Activated CD8-positive, alpha-beta T cell treated with anti-CD3 and anti-CD28 coated beads for 36 hours (primary cell): ENCODE measurements at regions not wholly inside any gene's neighbourhood (a gene's known extent, or its start where the extent isn't known, plus 50 kb on each side); places are given as distances from the start of the nearest gene placed in this dataset.
A peak's percentile ranks its signal among the peaks of the same experiment; 100 is the strongest.
"Not testable (repeated sequence)": the region's sequence is repeated elsewhere in the genome, so short reads cannot be mapped to it uniquely, and the experiment has no call there.

ENCODE experiments used
- ATAC-seq: fragments of 200-7000 bp; cut with Tn5 transposase; one replicate; pipeline ENCODE4 v1.10.0; 2021; ENCODE audit warnings: mild to moderate bottlenecking, moderate library complexity
- CTCF ChIA-PET: fragments of 350-600 bp; sonication (Branson Sonifier 250); formaldehyde crosslinking; loops from one replicate; lab custom pipeline; 2021; ENCODE audit warnings: antibody characterized with exemption; lab: Charles Lee
- POLR2A ChIA-PET: fragments of 350-600 bp; sonication (Branson Sonifier 250); formaldehyde crosslinking; loops from one replicate; lab custom pipeline; 2021; ENCODE audit warnings: antibody characterized with exemption; lab: Charles Lee
- DNase-seq: peaks from one replicate; pipeline ENCODE4 v3.0.0-alpha.2; 2020
- H3K27ac Mint-ChIP-seq: one replicate; pipeline ENCODE4 v1.8.0; 2021; ENCODE audit warnings: mild to moderate bottlenecking, mixed read lengths
- H3K27me3 Mint-ChIP-seq: one replicate; pipeline ENCODE4 v1.8.0; 2021; ENCODE audit warnings: mixed read lengths
- H3K36me3 Mint-ChIP-seq: one replicate; pipeline ENCODE4 v1.8.0; 2021; ENCODE audit warnings: low read depth, mixed read lengths
- H3K4me1 Mint-ChIP-seq: one replicate; pipeline ENCODE4 v1.8.0; 2021; ENCODE audit warnings: low read depth, mixed read lengths
- H3K4me3 Mint-ChIP-seq: one replicate; pipeline ENCODE4 v1.8.0; 2021; ENCODE audit warnings: mild to moderate bottlenecking, moderate library complexity, mixed read lengths
- H3K9me3 Mint-ChIP-seq: one replicate; pipeline ENCODE4 v1.8.0; 2021; ENCODE audit warnings: mixed read lengths
- intact Hi-C: fragments of 100-400 bp; cut with micrococcal nuclease; formaldehyde crosslinking; loops from one replicate; pipeline ENCODE4 v1.10.0; 2022
- TF ChIP-seq, protein P1 (sequence below): fragments of 200-600 bp; IDR thresholded peaks from one replicate; pipeline ENCODE4 v1.8.0; 2022; ENCODE audit warnings: antibody characterized with exemption, mild to moderate bottlenecking

DNA sequence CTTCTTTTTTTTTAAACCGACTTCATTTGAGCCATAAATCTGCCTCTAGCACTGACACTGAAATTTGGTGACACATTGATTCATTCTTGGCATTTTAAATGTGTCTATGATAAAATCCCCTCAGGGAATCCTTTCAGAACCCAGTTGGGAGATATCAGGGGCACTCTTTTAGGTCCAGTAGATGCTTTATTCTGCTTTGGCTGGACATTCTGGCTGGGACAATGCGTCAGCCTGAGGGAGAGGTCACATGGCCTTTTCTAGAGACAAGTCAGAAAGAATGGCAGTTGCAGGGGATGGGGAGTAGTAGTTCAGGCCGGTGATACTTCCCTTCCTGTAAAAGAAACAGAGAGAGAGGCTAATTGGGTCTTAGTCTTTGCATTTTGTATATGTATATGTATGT is 63.1 kb downstream of the TRIM43 start:
- POLR2A ChIA-PET, H3K36me3 Mint-ChIP-seq, ATAC-seq, H3K4me1 Mint-ChIP-seq, intact Hi-C loops, CTCF ChIA-PET, H3K27ac Mint-ChIP-seq, H3K4me3 Mint-ChIP-seq, DNase-seq, H3K27me3 Mint-ChIP-seq, H3K9me3 Mint-ChIP-seq: not testable (repeated sequence)

DNA sequence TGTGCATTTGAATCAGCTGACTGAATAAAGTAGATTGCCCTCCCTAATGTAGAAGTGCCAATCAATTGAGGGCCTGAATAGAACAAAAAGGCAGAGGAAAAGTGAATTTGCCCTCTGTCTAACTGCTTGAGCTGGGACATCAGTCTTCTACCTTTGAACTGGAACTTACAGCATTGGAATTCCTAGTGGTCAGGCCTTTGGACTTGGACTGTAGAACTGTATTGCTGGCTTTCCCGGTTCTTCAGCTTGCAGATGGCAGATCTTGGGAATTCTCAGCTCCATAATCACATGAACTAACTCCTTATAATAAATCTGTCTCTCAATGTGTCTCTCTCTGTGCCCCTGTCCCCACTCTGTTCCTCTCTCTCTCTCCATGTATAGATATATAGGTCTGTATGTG is 64.8 kb downstream of the TRIM43 start:
- intact Hi-C loops, H3K4me3 Mint-ChIP-seq, H3K27me3 Mint-ChIP-seq, H3K9me3 Mint-ChIP-seq, ATAC-seq, H3K27ac Mint-ChIP-seq, H3K36me3 Mint-ChIP-seq, H3K4me1 Mint-ChIP-seq, POLR2A ChIA-PET, DNase-seq, CTCF ChIA-PET: not testable (repeated sequence)

DNA sequence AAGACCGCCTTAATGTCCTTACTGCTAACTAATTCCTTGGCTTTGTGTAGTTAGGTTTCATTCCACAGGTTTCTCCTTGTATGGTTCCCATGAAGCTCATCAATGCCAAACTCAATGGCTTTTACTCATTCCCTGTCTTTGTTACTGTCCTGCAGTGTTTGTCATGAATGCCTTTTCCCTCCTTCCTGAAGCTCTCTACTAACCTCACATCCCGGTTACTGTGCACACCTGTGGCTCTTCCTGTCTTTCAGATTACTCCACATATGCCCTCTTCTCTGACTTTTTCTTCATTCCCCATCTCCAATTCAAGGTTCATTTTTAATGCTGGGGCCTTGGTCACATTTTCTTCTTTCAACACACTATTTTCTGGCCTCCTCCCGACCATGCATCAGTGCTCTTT is 66.1 kb downstream of the TRIM43 start:
- CTCF ChIA-PET, DNase-seq, H3K9me3 Mint-ChIP-seq, intact Hi-C loops, H3K27ac Mint-ChIP-seq, H3K27me3 Mint-ChIP-seq, ATAC-seq, H3K4me3 Mint-ChIP-seq, H3K36me3 Mint-ChIP-seq, POLR2A ChIA-PET, H3K4me1 Mint-ChIP-seq: not testable (repeated sequence)

DNA sequence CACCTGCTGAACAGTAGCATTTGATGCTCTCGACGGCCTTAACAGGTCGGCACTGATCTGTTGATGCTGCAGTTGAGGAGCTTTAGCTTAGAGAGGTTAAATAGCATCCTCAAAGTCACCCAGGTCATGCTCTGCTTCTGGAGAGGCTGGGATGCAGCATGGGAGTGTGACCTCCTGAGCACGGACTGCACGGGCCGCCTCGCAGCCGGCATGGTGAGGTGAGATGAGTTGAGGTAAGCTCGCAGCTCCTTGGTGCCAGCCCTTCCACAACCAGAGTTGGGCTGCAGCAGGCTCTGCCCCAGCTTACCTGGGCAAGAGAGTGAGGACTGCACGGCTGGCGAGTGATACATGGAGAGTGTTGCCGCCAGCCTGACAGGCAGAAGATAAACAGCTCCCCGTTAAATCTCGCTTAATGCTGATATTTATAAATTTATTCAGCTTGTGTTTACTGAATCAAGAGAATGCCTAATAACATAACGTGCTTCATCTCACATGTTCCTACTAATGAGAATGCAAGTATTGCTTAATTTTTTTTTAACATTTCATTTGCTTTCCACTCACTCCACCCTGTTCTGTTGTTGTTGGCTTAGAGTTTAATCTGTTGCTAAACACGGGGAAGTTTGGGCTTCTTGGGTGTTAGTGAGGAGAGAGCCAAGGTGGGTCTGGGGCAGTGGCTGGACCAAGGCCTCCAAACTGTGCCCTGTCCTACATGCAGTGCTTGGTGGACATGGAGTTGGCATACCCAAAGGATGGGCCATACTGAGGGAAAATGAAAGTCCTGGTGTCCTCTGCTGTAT is 69.2 kb downstream of the TRIM43 start:
- POLR2A ChIA-PET, H3K36me3 Mint-ChIP-seq, H3K4me3 Mint-ChIP-seq, H3K9me3 Mint-ChIP-seq, H3K27ac Mint-ChIP-seq, intact Hi-C loops, H3K27me3 Mint-ChIP-seq, CTCF ChIA-PET, ATAC-seq, DNase-seq, H3K4me1 Mint-ChIP-seq: not testable (repeated sequence)

DNA sequence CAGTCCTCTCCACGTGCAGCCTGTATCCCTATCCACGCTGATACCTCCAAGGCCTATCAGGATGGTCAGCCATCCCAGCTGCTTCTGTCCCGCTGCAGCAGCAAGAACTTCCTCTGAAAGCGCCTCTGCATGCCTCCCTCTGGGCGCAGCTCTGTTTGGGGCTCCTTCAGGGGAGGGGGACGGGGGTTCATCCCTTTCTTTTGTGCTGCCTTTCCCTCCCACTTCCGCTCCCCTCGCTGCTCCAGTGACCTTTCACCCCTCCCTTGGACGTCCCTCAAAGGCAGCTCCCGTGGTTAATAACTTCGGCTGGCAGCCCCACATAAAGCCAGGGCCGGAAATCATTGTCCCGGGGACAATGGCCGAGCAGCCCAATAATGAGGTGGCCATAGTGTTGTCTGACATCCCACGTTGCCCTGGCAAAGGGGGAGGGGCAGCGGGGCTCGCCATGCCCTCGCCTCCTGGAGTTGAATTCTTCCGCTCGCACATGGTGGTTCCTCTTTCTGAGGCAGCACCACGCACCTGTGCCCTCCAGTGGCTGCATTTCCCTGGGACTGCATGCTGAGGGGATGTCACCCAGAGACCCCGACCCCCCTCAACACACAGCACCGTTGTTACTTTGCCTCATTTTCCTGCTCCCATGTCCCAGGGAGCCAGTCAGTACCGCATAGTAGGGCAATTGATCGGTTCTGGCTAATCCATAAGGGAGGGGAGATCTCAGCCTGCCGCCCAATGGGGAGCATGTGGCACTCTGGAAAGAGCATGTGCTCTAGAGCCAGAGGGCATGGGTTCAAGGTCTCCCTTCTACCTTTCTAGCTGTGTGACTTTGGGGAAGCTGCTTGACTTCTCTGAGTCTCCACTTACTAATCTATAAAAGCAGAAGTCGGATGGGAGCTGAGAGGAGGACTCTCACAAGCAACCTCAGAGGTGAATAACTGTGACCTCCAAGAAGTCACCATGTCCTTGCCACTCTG is 72.0 kb downstream of the TRIM43 start:
- H3K36me3 Mint-ChIP-seq, DNase-seq, H3K9me3 Mint-ChIP-seq, H3K27ac Mint-ChIP-seq, intact Hi-C loops, H3K4me3 Mint-ChIP-seq, H3K4me1 Mint-ChIP-seq, ATAC-seq, POLR2A ChIA-PET, H3K27me3 Mint-ChIP-seq, CTCF ChIA-PET: not testable (repeated sequence)

DNA sequence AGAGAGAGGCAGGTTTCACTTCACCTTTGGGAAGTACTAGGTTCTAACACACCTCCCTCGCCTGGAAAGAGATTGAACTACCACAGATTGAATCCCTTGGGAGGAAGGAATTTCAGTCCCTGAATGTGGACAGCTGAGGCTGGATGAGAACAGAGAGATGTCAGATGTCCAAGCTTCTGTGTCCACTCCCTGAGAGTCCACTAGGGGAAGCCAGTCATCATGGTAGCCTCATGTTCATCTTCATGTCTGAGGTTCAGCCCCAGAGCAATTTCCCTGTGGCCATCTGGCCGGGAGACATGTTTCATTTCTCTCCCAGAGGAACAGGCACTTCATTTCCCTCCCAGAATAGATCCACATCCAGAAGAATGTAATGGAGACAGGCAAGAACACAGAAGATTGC is 74.8 kb downstream of the TRIM43 start:
- H3K9me3 Mint-ChIP-seq, H3K36me3 Mint-ChIP-seq, CTCF ChIA-PET, DNase-seq, H3K27me3 Mint-ChIP-seq, intact Hi-C loops, H3K4me1 Mint-ChIP-seq, H3K27ac Mint-ChIP-seq, ATAC-seq, POLR2A ChIA-PET, H3K4me3 Mint-ChIP-seq: not testable (repeated sequence)

DNA sequence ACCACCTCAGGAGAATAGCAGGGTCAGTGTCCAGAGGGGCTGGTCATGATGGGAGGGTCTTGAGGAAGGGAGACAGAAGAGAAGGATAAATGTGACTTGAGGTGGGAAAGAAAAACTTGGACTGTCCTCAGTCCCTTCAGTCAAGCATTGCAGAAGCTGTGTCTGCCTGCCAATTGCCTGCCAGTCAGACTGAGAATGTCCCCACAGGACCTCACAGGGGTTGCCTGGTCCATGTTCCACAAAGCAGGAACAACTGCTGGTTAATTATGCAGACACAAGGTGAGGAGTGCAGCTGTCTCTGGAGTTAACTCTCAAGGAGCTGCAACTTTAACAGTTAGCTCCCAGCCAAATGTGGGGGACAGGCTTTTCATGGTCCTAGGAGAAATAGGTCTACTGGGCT is 75.7 kb downstream of the TRIM43 start:
- no peaks in the 10 kb centered on the region for H3K36me3 Mint-ChIP-seq
- TF ChIP-seq, protein P1, sequence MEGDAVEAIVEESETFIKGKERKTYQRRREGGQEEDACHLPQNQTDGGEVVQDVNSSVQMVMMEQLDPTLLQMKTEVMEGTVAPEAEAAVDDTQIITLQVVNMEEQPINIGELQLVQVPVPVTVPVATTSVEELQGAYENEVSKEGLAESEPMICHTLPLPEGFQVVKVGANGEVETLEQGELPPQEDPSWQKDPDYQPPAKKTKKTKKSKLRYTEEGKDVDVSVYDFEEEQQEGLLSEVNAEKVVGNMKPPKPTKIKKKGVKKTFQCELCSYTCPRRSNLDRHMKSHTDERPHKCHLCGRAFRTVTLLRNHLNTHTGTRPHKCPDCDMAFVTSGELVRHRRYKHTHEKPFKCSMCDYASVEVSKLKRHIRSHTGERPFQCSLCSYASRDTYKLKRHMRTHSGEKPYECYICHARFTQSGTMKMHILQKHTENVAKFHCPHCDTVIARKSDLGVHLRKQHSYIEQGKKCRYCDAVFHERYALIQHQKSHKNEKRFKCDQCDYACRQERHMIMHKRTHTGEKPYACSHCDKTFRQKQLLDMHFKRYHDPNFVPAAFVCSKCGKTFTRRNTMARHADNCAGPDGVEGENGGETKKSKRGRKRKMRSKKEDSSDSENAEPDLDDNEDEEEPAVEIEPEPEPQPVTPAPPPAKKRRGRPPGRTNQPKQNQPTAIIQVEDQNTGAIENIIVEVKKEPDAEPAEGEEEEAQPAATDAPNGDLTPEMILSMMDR = no peak

DNA sequence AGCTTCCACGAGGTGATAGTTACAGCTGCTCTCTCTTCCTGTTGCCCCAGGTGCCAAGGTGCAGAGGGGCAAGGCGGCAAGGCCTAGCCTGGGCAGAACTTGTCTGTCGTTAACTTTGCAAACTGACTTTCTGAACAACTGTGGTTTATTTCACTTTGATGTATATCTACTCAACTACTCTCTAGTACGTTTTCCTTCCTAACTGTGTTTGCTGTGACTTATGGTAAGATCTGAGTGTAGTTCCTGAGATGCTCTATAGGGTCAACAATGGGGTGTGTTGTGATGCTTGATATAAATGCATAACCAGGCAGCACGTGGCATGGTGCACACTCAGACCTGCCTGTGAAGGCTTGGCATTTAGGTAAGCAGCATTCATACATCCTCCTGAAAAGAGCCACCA is 77.1 kb downstream of the TRIM43 start:
- H3K27ac Mint-ChIP-seq, H3K36me3 Mint-ChIP-seq, intact Hi-C loops, H3K27me3 Mint-ChIP-seq, H3K4me1 Mint-ChIP-seq, H3K9me3 Mint-ChIP-seq, H3K4me3 Mint-ChIP-seq, CTCF ChIA-PET: not testable (repeated sequence)
- DNase-seq = peak; percentile 18
- ATAC-seq = peak; percentile 82
- POLR2A ChIA-PET = interaction anchor here (0.6 kb wide), 1 partner anchor 264 kb away, joined by 3 read pairs; no protein-coding TSS in a partner anchor

More for the DNA sequence above, 75.7 kb downstream of the TRIM43 start:
- H3K4me1 Mint-ChIP-seq = peaks cover 9% of the 10 kb centered on the region
- POLR2A ChIA-PET = no interaction called here
- no peak overlapping the region for H3K4me3 Mint-ChIP-seq
- CTCF ChIA-PET = no interaction called here
- DNase-seq (no peak), ATAC-seq (no peak)
- peaks cover 4% of the 10 kb centered on the region for H3K27me3 Mint-ChIP-seq
- H3K27ac Mint-ChIP-seq = no peak overlapping the region
- no peaks in the 10 kb centered on the region for H3K9me3 Mint-ChIP-seq
- intact Hi-C loops = no loop called here
